A549 (cell line): ENCODE measurements at regions not wholly inside any gene's neighbourhood (a gene's known extent, or its start where the extent isn't known, plus 50 kb on each side); places are given as distances from the start of the nearest gene placed in this dataset.

Experiments used
- ATAC-seq, 2 experiments: fragments of 200-7000 bp in 1 of 2; fragments of >200 bp in 1 of 2; cut with Nextera tagmentation in 1 of 2; cut with Tn5 transposase in 1 of 2; 3 replicates each; pipeline versions ENCODE4 v1.8.0 to v1.9.1; 2018 to 2020; ENCODE audit warnings: mild to moderate bottlenecking in 1 of 2, moderate library complexity in 1 of 2
- CTCF ChIA-PET: fragments of 300-600 bp; sonication (Branson Sonifier 250); formaldehyde crosslinking; extraction: SDS; loops from one replicate; lab custom pipeline; 2021; ENCODE audit warnings: antibody characterized with exemption, inconsistent platforms; lab: Yijun Ruan, JAX
- POLR2A ChIA-PET: fragments of 350-600 bp; formaldehyde crosslinking; extraction: SDS; loops from one replicate; lab custom pipeline; 2021; ENCODE audit warnings: antibody characterized with exemption, inconsistent platforms; lab: Yijun Ruan, JAX
- DNase-seq, 2 experiments: peaks; one replicate each; pipeline versions ENCODE4 v3.0.0 to v3.0.0-alpha.2; 2011 to 2016; ENCODE audit warnings: low read depth in 1 of 2, low spot score in 1 of 2
- FAIRE-seq: peaks from 2 replicates; lab custom pipeline; 2011; peaks lifted over from hg19 to GRCh38; lab: Jason Lieb, UNC
- H3K27ac ChIP-seq, 2 experiments: fragments of >200 bp; sonication (Bioruptor Twin); formaldehyde crosslinking; 3 replicates each; pipeline ENCODE4 v1.5.1; 2016 to 2017
- H3K4me1 ChIP-seq: fragments of >200 bp; sonication (Bioruptor Twin); formaldehyde crosslinking; 3 replicates; pipeline ENCODE4 v1.6.1; 2016
- H3K4me2 ChIP-seq: fragments of >200 bp; sonication (Bioruptor Twin); formaldehyde crosslinking; 3 replicates; pipeline ENCODE4 v1.6.1; 2016
- H3K4me3 ChIP-seq: fragments of >200 bp; sonication (Bioruptor Twin); formaldehyde crosslinking; 3 replicates; pipeline ENCODE4 v1.5.1; 2016
- H3K9me3 ChIP-seq: fragments of >200 bp; sonication (Bioruptor Twin); formaldehyde crosslinking; 3 replicates; pipeline ENCODE4 v1.6.1; 2016
- CEBPB ChIP-seq, 2 experiments: fragments of >200 bp in 1 of 2; sonication (Bioruptor Twin) in 1 of 2; formaldehyde crosslinking in 1 of 2; IDR thresholded peaks; 2 replicates each; pipeline ENCODE4 v1.6.1; 2012 to 2016
- CHD2 ChIP-seq: fragments of 150-350 bp; IDR thresholded peaks from 2 replicates; pipeline ENCODE4 v1.6.1; 2014; ENCODE audit warnings: low read length; ENCODE audit not compliant: partially characterized antibody
- CTCF ChIP-seq: fragments of >200 bp; sonication (Bioruptor Twin); formaldehyde crosslinking; IDR thresholded peaks from 3 replicates; pipeline ENCODE4 v1.5.1; 2016
- E2F6 ChIP-seq: IDR thresholded peaks from 2 replicates; pipeline ENCODE4 v1.6.1; 2012; ENCODE audit warnings: low read depth, borderline replicate concordance
- ESRRA ChIP-seq: fragments of 150-350 bp; IDR thresholded peaks from 2 replicates; pipeline ENCODE4 v1.6.1; 2014; ENCODE audit warnings: mild to moderate bottlenecking, low read length, borderline replicate concordance
- HES2 ChIP-seq: fragments of >200 bp; sonication (Bioruptor Twin); formaldehyde crosslinking; IDR thresholded peaks from 2 replicates; pipeline ENCODE4 v1.6.1; 2016
- HMGXB4 ChIP-seq: fragments of 250-450 bp; sonication (Bioruptor Pico); IDR thresholded peaks from 2 replicates; pipeline ENCODE4 v1.5.0; 2021; ENCODE audit warnings: mild to moderate bottlenecking, moderate library complexity, borderline replicate concordance
- HOXA7 ChIP-seq: fragments of 250-450 bp; sonication (Bioruptor Pico); IDR thresholded peaks from 2 replicates; pipeline ENCODE4 v1.5.0; 2020; ENCODE audit warnings: mild to moderate bottlenecking, moderate library complexity
- HOXB5 ChIP-seq: fragments of 250-450 bp; sonication (Bioruptor Pico); IDR thresholded peaks from 2 replicates; pipeline ENCODE4 v1.5.0; 2020; ENCODE audit warnings: mild to moderate bottlenecking, moderate library complexity
- JUN ChIP-seq, 2 experiments: fragments of >200 bp; sonication (Bioruptor Twin); formaldehyde crosslinking; IDR thresholded peaks; 2 replicates in 1 of 2; 3 replicates in 1 of 2; pipeline ENCODE4 v1.6.1; 2016 to 2017
- JUNB ChIP-seq: fragments of >200 bp; sonication (Bioruptor Twin); formaldehyde crosslinking; IDR thresholded peaks from 2 replicates; pipeline ENCODE4 v1.6.1; 2016
- KDM1A ChIP-seq: fragments of 200-600 bp; sonication (generic); IDR thresholded peaks from 2 replicates; pipeline ENCODE4 v1.6.1; 2016; ENCODE audit warnings: low read depth, mild to moderate bottlenecking
- MAX ChIP-seq: IDR thresholded peaks from 2 replicates; pipeline ENCODE4 v1.6.1; 2012
- POLR2AphosphoS2 ChIP-seq: conservative IDR thresholded peaks from 2 replicates; pipeline ENCODE4 v1.6.1; 2012; ENCODE audit warnings: low read length, improper control_type of control experiment, inconsistent platforms
- RAD21 ChIP-seq, 2 experiments: fragments of >200 bp in 1 of 2; sonication (Bioruptor Twin) in 1 of 2; formaldehyde crosslinking in 1 of 2; IDR thresholded peaks in 1 of 2; conservative IDR thresholded peaks in 1 of 2; 2 replicates in 1 of 2; 3 replicates in 1 of 2; pipeline ENCODE4 v1.6.1; 2012 to 2018; ENCODE audit warnings: inconsistent platforms in 1 of 2
- RCOR1 ChIP-seq: fragments of 150-350 bp; IDR thresholded peaks from 2 replicates; pipeline ENCODE4 v1.6.1; 2014; ENCODE audit warnings: antibody characterized with exemption, low read length, low read depth
- REST ChIP-seq: fragments of 200-600 bp; sonication (generic); IDR thresholded peaks from 2 replicates; pipeline ENCODE4 v1.6.1; 2016; ENCODE audit warnings: antibody characterized with exemption, mild to moderate bottlenecking, moderate library complexity
- RFX5 ChIP-seq: fragments of 450-650 bp; IDR thresholded peaks from 2 replicates; pipeline ENCODE4 v1.7.1; 2014; ENCODE audit warnings: antibody characterized with exemption, mild to moderate bottlenecking, moderate library complexity
- RNF2 ChIP-seq: fragments of 200-600 bp; sonication (generic); IDR thresholded peaks from 2 replicates; pipeline ENCODE4 v1.6.1; 2016; ENCODE audit warnings: low read depth, mild to moderate bottlenecking, antibody characterized with exemption, moderate library complexity, borderline replicate concordance
- SMC3 ChIP-seq: fragments of >200 bp; sonication (Bioruptor Twin); formaldehyde crosslinking; IDR thresholded peaks from 3 replicates; pipeline ENCODE4 v1.6.1; 2018; ENCODE audit warnings: inconsistent platforms
- TFCP2L1 ChIP-seq: fragments of 250-450 bp; sonication (Bioruptor Pico); IDR thresholded peaks from 2 replicates; pipeline ENCODE4 v1.5.0; 2021; ENCODE audit warnings: mild to moderate bottlenecking
- WGBS: methylation state at CpG from one replicate; pipeline ENCODE4 v1.1.6; 2017; ENCODE audit errors: missing lambda C conversion rate; 5-methylcytosine and 5-hydroxymethylcytosine counted together

- FAIRE-seq = no peak
- ChIA-PET POLR2A (no interaction called here), CTCF (no interaction called here)
- Histone ChIP-seq H3K9me3 (peaks cover 9% of the 10 kb centered on the region; the same call in 2 of the 3 replicates), H3K4me1 (peaks cover 3% of the 10 kb centered on the region; the same call in 1 of the 3 replicates), H3K27ac (no peak overlapping the region), H3K4me2 (no peak overlapping the region), H3K4me3 (no peak overlapping the region)
- ATAC-seq = no peak
- no peak for DNase-seq
- TF ChIP-seq CHD2 (no peak), KDM1A (no peak), HOXB5 (CRISPR knock-in tag) (no peak), RCOR1 (no peak), RFX5 (no peak), HES2 (no peak), CEBPB (IDR thresholded peaks at IDR 0.05) (no peak), RNF2 (no peak), MAX (no peak), POLR2AphosphoS2 (no peak), TFCP2L1 (CRISPR knock-in tag) (no peak), HOXA7 (CRISPR knock-in tag) (no peak), ESRRA (no peak)
- TF ChIP-seq, all 56 proteins: peak for 0
Observed at GRCh38 chr5:112480501-112480900, 61.4 kb upstream of the EPB41L4A start.

GRCh38 chr5:112483704-112484103, 64.6 kb upstream of the EPB41L4A start:
- Histone ChIP-seq H3K4me3 (no peak overlapping the region), H3K27ac (no peak overlapping the region), H3K4me2 (no peak overlapping the region), H3K9me3 (peaks cover 9% of the 10 kb centered on the region; the same call in 2 of the 3 replicates), H3K4me1 (peaks cover 3% of the 10 kb centered on the region; the same call in 1 of the 3 replicates)
- ChIA-PET CTCF (interaction anchor here (0.6 kb wide), 1 partner anchor 84 kb away, joined by 3 read pairs; no protein-coding TSS in a partner anchor), POLR2A (no interaction called here)
- 0% methylated on average over 2 of the region's 2 CpGs for WGBS
- FAIRE-seq (no peak), DNase-seq (no peak), ATAC-seq (no peak)
- no peak for TF ChIP-seq SMC3

GRCh38 chr5:112485934-112486355, 66.9 kb upstream of the EPB41L4A start:
- DNase-seq = no peak

More at GRCh38 chr5:112485934-112486355, 66.9 kb upstream of the EPB41L4A start:
- Histone ChIP-seq H3K4me2 (no peak overlapping the region), H3K4me3 (no peak overlapping the region), H3K27ac (no peak overlapping the region), H3K4me1 (no peaks in the 10 kb centered on the region), H3K9me3 (peaks cover 9% of the 10 kb centered on the region; the same call in 2 of the 3 replicates)
- whole genome bisulfite sequencing = 13% methylated on average over 2 of the region's 2 CpGs
- TF ChIP-seq E2F6 = no peak
- no peak for TF ChIP-seq HMGXB4 (CRISPR knock-in tag)
- no peak for TF ChIP-seq RCOR1
- TF ChIP-seq ESRRA = no peak
- no peak for TF ChIP-seq REST
- TF ChIP-seq JUN (IDR thresholded peaks at IDR 0.05) = no peak
- no peak for TF ChIP-seq SMC3
- no peak for TF ChIP-seq RAD21 (conservative IDR thresholded peaks at IDR 0.05 in 1 of 2, IDR thresholded peaks at IDR 0.05 in 1 of 2)
- no peak for TF ChIP-seq HOXA7 (CRISPR knock-in tag)
- TF ChIP-seq CTCF = no peak
- no peak for TF ChIP-seq HOXB5 (CRISPR knock-in tag)
- TF ChIP-seq JUNB = no peak
- FAIRE-seq = no peak
- ChIA-PET POLR2A (no interaction called here), CTCF (interaction anchor here (0.8 to 1.8 kb wide), 3 partner anchors 65 to 436 kb away, joined by 3 to 7 read pairs (median 3); partner anchors contain the start of gene REEP5)
- ATAC-seq = no peak
